Panc1 (cell line): ENCODE measurements at regions not wholly inside any gene's neighbourhood (a gene's known extent, or its start where the extent isn't known, plus 50 kb on each side); places are given as distances from the start of the nearest gene placed in this dataset.

Experiments
- CTCF ChIP-seq: fragments of 450-650 bp; IDR thresholded peaks from 2 replicates; pipeline ENCODE4 v1.5.1; 2017; ENCODE audit warnings: mild to moderate bottlenecking
- REST ChIP-seq, 2 experiments: IDR thresholded peaks; 2 replicates each; pipeline ENCODE4 v1.6.1; 2011 to 2012; ENCODE audit warnings: low read depth in 2 of 2, control low read depth in 1 of 2, low read length in 1 of 2, mild to moderate bottlenecking in 1 of 2, moderate library complexity in 1 of 2; ENCODE audit not compliant: insufficient read depth in 1 of 2

GRCh38 chr1:83125456-83125855, 873.5 kb downstream of the TTLL7 start:
- TF ChIP-seq CTCF: no peak
- TF ChIP-seq REST (IDR thresholded peaks at IDR 0.05; ENCODE audit: insufficient read depth in 1 of 2, low read depth in 2 of 2, low read length in 1 of 2): no peak
